Right lobe of liver (tissue), 4 donors: ENCODE measurements at regions not wholly inside any gene's neighbourhood (a gene's known extent, or its start where the extent isn't known, plus 50 kb on each side); places are given as distances from the start of the nearest gene placed in this dataset.

Experiments
- POLR2A ChIP-seq: fragments of 450-650 bp; IDR thresholded peaks from one replicate; pipeline ENCODE4 v1.6.1; 2017; ENCODE audit warnings: antibody characterized with exemption, mild to moderate bottlenecking
- TF ChIP-seq, protein P1 (sequence below), 4 donors: fragments of 200-600 bp in 3 of 4; fragments of 450-650 bp in 1 of 4; IDR thresholded peaks; one replicate each; pipeline versions ENCODE4 v1.5.1 to v1.8.0; 2016 to 2022; ENCODE audit warnings: antibody characterized with exemption in 4 of 4, mild to moderate bottlenecking in 2 of 4
- donor health status: DM: no; HTN: no; CAD: no.
- donor health status: DM: no; HTN: no; CAD: no.
- donor health status: DM: no; HTN: yes; CAD: no.

DNA sequence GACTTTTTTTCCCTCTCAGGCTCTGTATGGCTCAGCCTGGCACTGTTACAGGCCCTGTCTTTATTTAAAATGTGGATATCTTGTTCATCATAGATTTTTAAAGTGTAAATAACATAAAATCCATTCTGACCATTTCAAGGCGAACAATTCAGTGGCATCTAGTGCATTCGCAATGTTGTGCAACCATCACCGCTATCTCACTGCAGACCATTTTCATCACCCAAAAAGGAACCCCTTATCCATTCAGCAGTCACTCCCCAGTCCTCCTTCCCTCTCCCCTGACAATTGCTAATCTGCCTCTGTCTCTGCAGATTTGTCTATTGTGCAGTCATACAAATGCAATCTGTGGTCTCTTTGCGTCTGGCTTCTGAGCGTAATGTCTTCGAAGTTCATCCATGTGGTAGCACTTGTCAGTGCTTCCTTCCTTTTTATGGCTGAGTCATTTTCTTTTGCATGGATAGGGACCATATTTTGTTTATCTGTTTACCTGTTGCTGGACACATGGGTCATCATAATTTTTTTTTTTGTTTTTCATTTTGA lies 148.8 kb upstream of the LHX5 start:
- TF ChIP-seq, protein P1, sequence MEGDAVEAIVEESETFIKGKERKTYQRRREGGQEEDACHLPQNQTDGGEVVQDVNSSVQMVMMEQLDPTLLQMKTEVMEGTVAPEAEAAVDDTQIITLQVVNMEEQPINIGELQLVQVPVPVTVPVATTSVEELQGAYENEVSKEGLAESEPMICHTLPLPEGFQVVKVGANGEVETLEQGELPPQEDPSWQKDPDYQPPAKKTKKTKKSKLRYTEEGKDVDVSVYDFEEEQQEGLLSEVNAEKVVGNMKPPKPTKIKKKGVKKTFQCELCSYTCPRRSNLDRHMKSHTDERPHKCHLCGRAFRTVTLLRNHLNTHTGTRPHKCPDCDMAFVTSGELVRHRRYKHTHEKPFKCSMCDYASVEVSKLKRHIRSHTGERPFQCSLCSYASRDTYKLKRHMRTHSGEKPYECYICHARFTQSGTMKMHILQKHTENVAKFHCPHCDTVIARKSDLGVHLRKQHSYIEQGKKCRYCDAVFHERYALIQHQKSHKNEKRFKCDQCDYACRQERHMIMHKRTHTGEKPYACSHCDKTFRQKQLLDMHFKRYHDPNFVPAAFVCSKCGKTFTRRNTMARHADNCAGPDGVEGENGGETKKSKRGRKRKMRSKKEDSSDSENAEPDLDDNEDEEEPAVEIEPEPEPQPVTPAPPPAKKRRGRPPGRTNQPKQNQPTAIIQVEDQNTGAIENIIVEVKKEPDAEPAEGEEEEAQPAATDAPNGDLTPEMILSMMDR (IDR thresholded peaks at IDR 0.05): no peak
- TF ChIP-seq POLR2A: no peak
